HG03354 (cell line): ENCODE measurements at regions not wholly inside any gene's neighbourhood (a gene's known extent, or its start where the extent isn't known, plus 50 kb on each side); places are given as distances from the start of the nearest gene placed in this dataset.

Source experiments
- ATAC-seq: cut with Tn5 transposase; IDR thresholded peaks from one replicate; pipeline ENCODE4 v1.9.1; 2021; ENCODE audit warnings: mild to moderate bottlenecking; ENCODE audit not compliant: unreplicated experiment, poor library complexity, severe bottlenecking

- ATAC-seq: no peak
Observed at GRCh38 chr4:45650545-45650944, 473.3 kb downstream of the GABRG1 start.

- ATAC-seq: no peak
Observed at GRCh38 chr4:45648846-45649245, 475.0 kb downstream of the GABRG1 start.

GRCh38 chr4:45647823-45648222 lies 476.0 kb downstream of the GABRG1 start:
- ATAC-seq: no peak

- no peak for ATAC-seq
Observed at GRCh38 chr4:45646885-45647590, 476.8 kb downstream of the GABRG1 start.

- ATAC-seq: no peak
Observed at GRCh38 chr4:45640281-45640680, 483.6 kb downstream of the GABRG1 start.

- ATAC-seq: no peak
Observed at GRCh38 chr4:45638641-45639040, 485.2 kb downstream of the GABRG1 start.

GRCh38 chr4:45636175-45636574 lies 487.7 kb downstream of the GABRG1 start:
- ATAC-seq: no peak

- no peak for ATAC-seq
Observed at GRCh38 chr4:45629717-45630116, 494.1 kb downstream of the GABRG1 start.

- no peak for ATAC-seq
Observed at GRCh38 chr4:45621971-45622370, 501.9 kb downstream of the GABRG1 start.

- ATAC-seq: no peak
Observed at GRCh38 chr4:45620808-45621207, 503.0 kb downstream of the GABRG1 start.

- ATAC-seq: no peak
Observed at GRCh38 chr4:45596379-45597101, 527.3 kb downstream of the GABRG1 start.

GRCh38 chr4:45580334-45580733 lies 543.5 kb downstream of the GABRG1 start:
- ATAC-seq: no peak

GRCh38 chr4:45578874-45579273 lies 545.0 kb downstream of the GABRG1 start:
- no peak for ATAC-seq

- ATAC-seq: no peak
Observed at GRCh38 chr4:45576275-45576674, 547.6 kb downstream of the GABRG1 start.

- no peak for ATAC-seq
Observed at GRCh38 chr4:45569619-45570018, 554.2 kb downstream of the GABRG1 start.

- no peak for ATAC-seq
Observed at GRCh38 chr4:45568694-45569093, 555.2 kb downstream of the GABRG1 start.

- ATAC-seq: no peak
Observed at GRCh38 chr4:45566896-45567603, 556.8 kb downstream of the GABRG1 start.

- no peak for ATAC-seq
Observed at GRCh38 chr4:45554423-45554822, 569.4 kb downstream of the GABRG1 start.

GRCh38 chr4:45550766-45551366 lies 573.0 kb downstream of the GABRG1 start:
- no peak for ATAC-seq

GRCh38 chr4:45539142-45539814 lies 584.6 kb downstream of the GABRG1 start:
- no peak for ATAC-seq
